ENCODE measurements at regions not wholly inside any gene's neighbourhood (a gene's known extent, or its start where the extent isn't known, plus 50 kb on each side); places are given as distances from the start of the nearest gene placed in this dataset.
"Not testable (repeated sequence)": the region's sequence is repeated elsewhere in the genome, so short reads cannot be mapped to it uniquely, and the experiment has no call there.

- H3K9ac ChIP-seq (ENCODE audit: low read length), result no peak overlapping the region
- H4K20me1 ChIP-seq (ENCODE audit: insufficient read depth, low read length), result no peaks in the 10 kb centered on the region
- H3F3A ChIP-seq (ENCODE audit: insufficient read depth, low read length), result no peaks in the 10 kb centered on the region
- H3K4me3 ChIP-seq (ENCODE audit: low read length), result no peak overlapping the region
- TF ChIP-seq EZH2 (optimal IDR thresholded peaks at IDR 0.05; ENCODE audit: low read depth, low read length) (no peak), CTCF (IDR thresholded peaks at IDR 0.05; ENCODE audit: low read length) (no peak), EZH2phosphoT487 (IDR thresholded peaks at IDR 0.05; ENCODE audit: low read length) (no peak)
- H3K27me3 ChIP-seq (replicated peaks; ENCODE audit: insufficient read depth, low read length), result no peaks in the 10 kb centered on the region
- no peaks in the 10 kb centered on the region for H3K4me1 ChIP-seq (ENCODE audit: low read length)
- no peak overlapping the region for H3K27ac ChIP-seq (ENCODE audit: low read length)
- no peaks in the 10 kb centered on the region for H3K9me2 ChIP-seq (replicated peaks; ENCODE audit: insufficient read depth, low read length)
- DNase-seq, result no peak
- H3K36me3 ChIP-seq (replicated peaks; ENCODE audit: insufficient read depth, low read length), result no peaks in the 10 kb centered on the region
- no peak overlapping the region for H2AFZ ChIP-seq (ENCODE audit: low read length)
- no peaks in the 10 kb centered on the region for H3K79me2 ChIP-seq (ENCODE audit: low read length)
- H3K9me3 ChIP-seq (replicated peaks; ENCODE audit: insufficient read depth, low read length), result no peaks in the 10 kb centered on the region
- no peak overlapping the region for H3K4me2 ChIP-seq (ENCODE audit: low read depth, low read length)
Observed at GRCh38 chr11:87634331-87634730, 540.9 kb downstream of the RAB38 start.

- H3K4me2 ChIP-seq (ENCODE audit: low read depth, low read length), result no peak overlapping the region
- TF ChIP-seq EZH2 (optimal IDR thresholded peaks at IDR 0.05; ENCODE audit: low read depth, low read length) (no peak), EZH2phosphoT487 (IDR thresholded peaks at IDR 0.05; ENCODE audit: low read length) (no peak), CTCF (IDR thresholded peaks at IDR 0.05; ENCODE audit: low read length) (no peak)
- H2AFZ ChIP-seq (ENCODE audit: low read length), result no peak overlapping the region
- no peaks in the 10 kb centered on the region for H3K9me3 ChIP-seq (replicated peaks; ENCODE audit: insufficient read depth, low read length)
- no peak overlapping the region for H3K4me3 ChIP-seq (ENCODE audit: low read length)
- H3K9me2 ChIP-seq (replicated peaks; ENCODE audit: insufficient read depth, low read length), result no peaks in the 10 kb centered on the region
- H3K27me3 ChIP-seq (replicated peaks; ENCODE audit: insufficient read depth, low read length), result no peaks in the 10 kb centered on the region
- no peaks in the 10 kb centered on the region for H3F3A ChIP-seq (ENCODE audit: insufficient read depth, low read length)
- H3K4me1 ChIP-seq (ENCODE audit: low read length), result no peaks in the 10 kb centered on the region
- no peaks in the 10 kb centered on the region for H3K79me2 ChIP-seq (ENCODE audit: low read length)
- H4K20me1 ChIP-seq (ENCODE audit: insufficient read depth, low read length), result no peaks in the 10 kb centered on the region
- DNase-seq, result no peak
- H3K27ac ChIP-seq (ENCODE audit: low read length), result no peak overlapping the region
- H3K9ac ChIP-seq (ENCODE audit: low read length), result no peak overlapping the region
- no peaks in the 10 kb centered on the region for H3K36me3 ChIP-seq (replicated peaks; ENCODE audit: insufficient read depth, low read length)
Observed at GRCh38 chr11:87628957-87629356, 546.3 kb downstream of the RAB38 start.

GRCh38 chr11:87628026-87628580, 547.1 kb downstream of the RAB38 start:
- no peaks in the 10 kb centered on the region for H3K36me3 ChIP-seq (replicated peaks; ENCODE audit: insufficient read depth, low read length)
- H3K9ac ChIP-seq (ENCODE audit: low read length), result no peak overlapping the region
- no peaks in the 10 kb centered on the region for H3K9me3 ChIP-seq (replicated peaks; ENCODE audit: insufficient read depth, low read length)
- no peaks in the 10 kb centered on the region for H3K79me2 ChIP-seq (ENCODE audit: low read length)
- H3K27me3 ChIP-seq (replicated peaks; ENCODE audit: insufficient read depth, low read length), result no peaks in the 10 kb centered on the region
- H3K9me2 ChIP-seq (replicated peaks; ENCODE audit: insufficient read depth, low read length), result no peaks in the 10 kb centered on the region
- no peaks in the 10 kb centered on the region for H3K4me1 ChIP-seq (ENCODE audit: low read length)
- H2AFZ ChIP-seq (ENCODE audit: low read length), result no peak overlapping the region
- H3F3A ChIP-seq (ENCODE audit: insufficient read depth, low read length), result no peaks in the 10 kb centered on the region
- H3K27ac ChIP-seq (ENCODE audit: low read length), result no peak overlapping the region
- H3K4me2 ChIP-seq (ENCODE audit: low read depth, low read length), result no peak overlapping the region
- no peak overlapping the region for H3K4me3 ChIP-seq (ENCODE audit: low read length)
- DNase-seq, result no peak
- TF ChIP-seq CTCF (IDR thresholded peaks at IDR 0.05; ENCODE audit: low read length) (no peak), EZH2 (optimal IDR thresholded peaks at IDR 0.05; ENCODE audit: low read depth, low read length) (no peak), EZH2phosphoT487 (IDR thresholded peaks at IDR 0.05; ENCODE audit: low read length) (no peak)
- no peaks in the 10 kb centered on the region for H4K20me1 ChIP-seq (ENCODE audit: insufficient read depth, low read length)

GRCh38 chr11:87623531-87624365, 551.5 kb downstream of the RAB38 start:
- H3K36me3 ChIP-seq (replicated peaks; ENCODE audit: insufficient read depth, low read length); H3K9me2 ChIP-seq (replicated peaks; ENCODE audit: insufficient read depth, low read length); H3F3A ChIP-seq (ENCODE audit: insufficient read depth, low read length); H2AFZ ChIP-seq (ENCODE audit: low read length); H4K20me1 ChIP-seq (ENCODE audit: insufficient read depth, low read length); H3K27ac ChIP-seq (ENCODE audit: low read length); H3K79me2 ChIP-seq (ENCODE audit: low read length); H3K4me1 ChIP-seq (ENCODE audit: low read length); H3K4me2 ChIP-seq (ENCODE audit: low read depth, low read length); DNase-seq; H3K9me3 ChIP-seq (replicated peaks; ENCODE audit: insufficient read depth, low read length); H3K4me3 ChIP-seq (ENCODE audit: low read length); H3K27me3 ChIP-seq (replicated peaks; ENCODE audit: insufficient read depth, low read length); H3K9ac ChIP-seq (ENCODE audit: low read length): not testable (repeated sequence)

Data from MM.1S (cell line).